GM12872 (cell line): ENCODE measurements at regions not wholly inside any gene's neighbourhood (a gene's known extent, or its start where the extent isn't known, plus 50 kb on each side); places are given as distances from the start of the nearest gene placed in this dataset.

Experiments used
- TF ChIP-seq, protein P1 (sequence below): IDR thresholded peaks from 3 replicates; pipeline ENCODE4 v1.5.1; 2011; ENCODE audit warnings: low read depth, mild to moderate bottlenecking, low read length, moderate library complexity; ENCODE audit not compliant: insufficient read depth

- TF ChIP-seq, protein P1, sequence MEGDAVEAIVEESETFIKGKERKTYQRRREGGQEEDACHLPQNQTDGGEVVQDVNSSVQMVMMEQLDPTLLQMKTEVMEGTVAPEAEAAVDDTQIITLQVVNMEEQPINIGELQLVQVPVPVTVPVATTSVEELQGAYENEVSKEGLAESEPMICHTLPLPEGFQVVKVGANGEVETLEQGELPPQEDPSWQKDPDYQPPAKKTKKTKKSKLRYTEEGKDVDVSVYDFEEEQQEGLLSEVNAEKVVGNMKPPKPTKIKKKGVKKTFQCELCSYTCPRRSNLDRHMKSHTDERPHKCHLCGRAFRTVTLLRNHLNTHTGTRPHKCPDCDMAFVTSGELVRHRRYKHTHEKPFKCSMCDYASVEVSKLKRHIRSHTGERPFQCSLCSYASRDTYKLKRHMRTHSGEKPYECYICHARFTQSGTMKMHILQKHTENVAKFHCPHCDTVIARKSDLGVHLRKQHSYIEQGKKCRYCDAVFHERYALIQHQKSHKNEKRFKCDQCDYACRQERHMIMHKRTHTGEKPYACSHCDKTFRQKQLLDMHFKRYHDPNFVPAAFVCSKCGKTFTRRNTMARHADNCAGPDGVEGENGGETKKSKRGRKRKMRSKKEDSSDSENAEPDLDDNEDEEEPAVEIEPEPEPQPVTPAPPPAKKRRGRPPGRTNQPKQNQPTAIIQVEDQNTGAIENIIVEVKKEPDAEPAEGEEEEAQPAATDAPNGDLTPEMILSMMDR = no peak
Observed at GRCh38 chr2:105621038-105621437, 123.7 kb upstream of the NCK2 start.

DNA sequence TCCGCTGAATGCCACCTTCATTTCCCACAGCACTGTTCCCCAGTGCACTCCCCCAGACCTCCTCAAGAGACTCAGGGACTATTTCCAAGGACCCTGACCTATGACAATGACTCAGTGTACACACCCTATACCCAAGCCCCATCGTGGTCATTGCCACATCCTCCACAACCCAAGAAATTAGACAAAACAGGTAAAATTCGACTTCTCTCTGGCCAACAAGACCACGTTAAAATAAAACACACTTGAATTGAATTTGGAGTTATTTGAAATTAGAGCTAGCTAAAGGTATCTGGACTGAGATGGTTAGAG is 126.4 kb upstream of the NCK2 start:
- TF ChIP-seq, protein P1 = no peak

- TF ChIP-seq, protein P1 = no peak
Observed at GRCh38 chr2:105617631-105618350, 126.9 kb upstream of the NCK2 start.

DNA sequence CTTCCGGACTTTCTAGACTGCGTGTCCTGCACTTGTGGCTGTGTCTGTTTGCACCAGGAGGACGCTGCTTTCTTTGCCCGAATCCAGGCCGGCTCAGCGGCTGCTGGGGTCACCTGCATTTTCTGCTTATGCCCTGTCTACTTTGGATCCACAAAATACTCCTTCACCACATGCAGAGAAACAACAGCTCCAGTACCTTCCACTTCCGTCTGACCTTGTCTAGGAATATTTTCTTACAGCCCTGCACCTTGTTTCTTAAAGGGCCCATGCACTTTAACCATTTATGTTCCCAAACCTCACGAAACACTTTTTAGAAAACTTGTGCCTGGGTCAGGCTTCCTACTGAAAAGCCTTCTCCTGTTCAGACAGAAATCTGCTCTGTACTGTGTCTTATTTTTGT is 129.4 kb upstream of the NCK2 start:
- TF ChIP-seq, protein P1 = no peak

- TF ChIP-seq, protein P1 = no peak
Observed at GRCh38 chr2:105611811-105612424, 132.8 kb upstream of the NCK2 start.

DNA sequence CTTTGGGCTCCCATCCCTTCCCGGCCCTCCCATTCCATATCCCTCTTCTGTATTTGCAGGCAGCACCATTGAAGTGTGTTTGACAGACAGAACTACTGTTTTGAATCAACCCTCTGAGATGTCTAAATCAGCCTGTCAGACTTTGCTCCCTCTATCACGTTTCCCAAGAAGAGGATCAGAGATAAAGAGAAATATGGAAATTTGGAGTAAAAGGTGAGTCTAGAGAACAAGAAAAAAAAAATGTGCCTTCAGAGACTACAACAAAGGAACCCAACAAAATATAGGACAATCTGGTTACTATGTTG is 133.4 kb upstream of the NCK2 start:
- TF ChIP-seq, protein P1 = no peak

DNA sequence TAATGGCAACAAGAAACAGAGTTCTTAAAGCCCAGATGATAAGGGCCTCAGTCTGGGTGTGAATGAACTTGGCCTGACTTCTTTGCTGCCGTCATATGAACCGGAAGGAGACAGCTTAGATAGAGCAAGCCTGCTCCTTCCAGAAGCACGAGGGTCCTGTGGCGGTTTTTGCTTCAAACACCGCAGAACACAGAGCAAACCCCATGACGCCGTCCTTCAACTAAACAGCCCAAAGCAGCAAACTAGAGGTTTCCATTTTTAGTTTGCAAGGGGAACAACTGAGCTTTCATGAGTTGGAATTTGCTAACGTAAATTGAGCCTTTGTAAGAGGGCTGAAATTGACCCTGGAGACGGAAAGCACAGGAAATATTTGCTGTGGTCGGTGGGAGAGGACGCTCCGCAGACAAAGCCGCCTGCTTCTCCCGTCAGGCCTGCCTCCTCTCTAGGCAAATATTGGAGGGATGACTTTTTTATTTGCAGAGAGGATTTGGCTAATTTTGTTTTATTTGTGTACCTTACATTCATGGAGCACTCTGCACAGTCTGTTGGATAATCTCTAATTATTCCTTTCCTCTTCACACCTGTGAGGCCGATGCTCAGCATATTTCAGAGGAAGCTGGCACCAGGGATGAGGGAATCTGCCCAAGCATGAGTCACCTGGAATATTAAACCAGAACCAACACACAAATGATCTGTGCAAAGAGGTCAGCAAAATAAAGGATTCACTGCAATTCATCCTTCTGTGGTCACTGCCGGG is 134.0 kb upstream of the NCK2 start:
- TF ChIP-seq, protein P1 = no peak
